ENCODE measurements at regions not wholly inside any gene's neighbourhood (a gene's known extent, or its start where the extent isn't known, plus 50 kb on each side); places are given as distances from the start of the nearest gene placed in this dataset.

DNA sequence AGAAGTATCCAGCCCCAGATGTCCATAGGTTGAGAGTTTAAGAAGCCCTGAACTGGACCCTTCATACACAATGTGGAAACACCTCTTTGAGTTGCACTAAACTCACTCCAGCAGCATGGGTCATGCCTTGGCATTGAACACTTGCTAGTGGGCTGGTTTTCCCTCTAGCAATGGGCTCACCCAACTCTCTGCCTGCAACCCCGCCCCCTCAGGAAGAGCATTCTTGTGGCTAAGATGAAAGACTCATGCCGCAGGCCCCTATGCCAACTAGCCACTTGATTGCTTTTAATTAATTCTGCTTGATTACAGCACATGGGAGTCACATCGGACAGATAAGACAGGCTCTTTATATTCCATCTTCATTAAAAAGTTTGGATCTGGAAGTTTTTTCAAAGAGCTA, 136.5 kb upstream of the GJB5 start:
- TF ChIP-seq POLR2A (IDR thresholded peaks at IDR 0.05), result no peak
- TF ChIP-seq, protein P1, sequence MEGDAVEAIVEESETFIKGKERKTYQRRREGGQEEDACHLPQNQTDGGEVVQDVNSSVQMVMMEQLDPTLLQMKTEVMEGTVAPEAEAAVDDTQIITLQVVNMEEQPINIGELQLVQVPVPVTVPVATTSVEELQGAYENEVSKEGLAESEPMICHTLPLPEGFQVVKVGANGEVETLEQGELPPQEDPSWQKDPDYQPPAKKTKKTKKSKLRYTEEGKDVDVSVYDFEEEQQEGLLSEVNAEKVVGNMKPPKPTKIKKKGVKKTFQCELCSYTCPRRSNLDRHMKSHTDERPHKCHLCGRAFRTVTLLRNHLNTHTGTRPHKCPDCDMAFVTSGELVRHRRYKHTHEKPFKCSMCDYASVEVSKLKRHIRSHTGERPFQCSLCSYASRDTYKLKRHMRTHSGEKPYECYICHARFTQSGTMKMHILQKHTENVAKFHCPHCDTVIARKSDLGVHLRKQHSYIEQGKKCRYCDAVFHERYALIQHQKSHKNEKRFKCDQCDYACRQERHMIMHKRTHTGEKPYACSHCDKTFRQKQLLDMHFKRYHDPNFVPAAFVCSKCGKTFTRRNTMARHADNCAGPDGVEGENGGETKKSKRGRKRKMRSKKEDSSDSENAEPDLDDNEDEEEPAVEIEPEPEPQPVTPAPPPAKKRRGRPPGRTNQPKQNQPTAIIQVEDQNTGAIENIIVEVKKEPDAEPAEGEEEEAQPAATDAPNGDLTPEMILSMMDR (IDR thresholded peaks at IDR 0.05), result no peak
- H3K4me3 ChIP-seq, result no peak overlapping the region
- H3K27me3 ChIP-seq, result peaks cover 7% of the 10 kb centered on the region
- no peak for DNase-seq
- H3K4me1 ChIP-seq (replicated peaks in 1 of 2), result no peaks in the 10 kb centered on the region
- H3K27ac ChIP-seq, result no peak overlapping the region
- no peaks in the 10 kb centered on the region for H3K9me3 ChIP-seq (replicated peaks in 1 of 3)
- H3K36me3 ChIP-seq (replicated peaks in 1 of 2), result no peaks in the 10 kb centered on the region
- WGBS, 4 donors, result 60 to 67% (median 65%) methylated on average over 3 of the region's 3 CpGs
- intact Hi-C loops (cut with DNase I), result no loop called here

DNA sequence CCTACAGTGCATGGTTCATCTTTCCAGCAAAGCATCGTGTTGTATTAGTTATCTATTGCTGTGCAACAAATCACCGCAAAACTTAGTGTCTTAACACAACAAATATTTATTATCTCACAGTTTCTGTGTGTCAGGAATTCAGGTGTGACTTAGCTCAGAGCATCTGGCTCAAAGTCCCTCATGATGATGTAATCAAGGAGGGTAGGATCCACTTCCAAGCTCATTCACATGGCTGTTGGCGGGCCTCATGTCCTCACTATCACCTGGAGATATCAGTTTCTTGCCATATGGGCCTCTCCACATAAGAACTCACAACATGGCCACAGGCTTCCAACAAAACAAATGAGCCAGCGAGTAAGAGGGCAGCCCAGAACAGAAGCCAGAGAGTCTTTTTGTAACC, 135.6 kb upstream of the GJB5 start:
- TF ChIP-seq, protein P1 (IDR thresholded peaks at IDR 0.05), result no peak
- no peak for TF ChIP-seq POLR2A (IDR thresholded peaks at IDR 0.05)
- peaks cover 7% of the 10 kb centered on the region for H3K27me3 ChIP-seq
- no peak overlapping the region for H3K4me3 ChIP-seq
- DNase-seq, result no peak
- no peaks in the 10 kb centered on the region for H3K4me1 ChIP-seq (replicated peaks in 1 of 2)
- intact Hi-C loops (cut with DNase I), result no loop called here
- H3K9me3 ChIP-seq (replicated peaks in 1 of 3), result no peaks in the 10 kb centered on the region
- no peaks in the 10 kb centered on the region for H3K36me3 ChIP-seq (replicated peaks in 1 of 2)
- 79 to 84% (median 80%) methylated on average over 4 of the region's 4 CpGs for WGBS, 4 donors
- H3K27ac ChIP-seq, result no peak overlapping the region

DNA sequence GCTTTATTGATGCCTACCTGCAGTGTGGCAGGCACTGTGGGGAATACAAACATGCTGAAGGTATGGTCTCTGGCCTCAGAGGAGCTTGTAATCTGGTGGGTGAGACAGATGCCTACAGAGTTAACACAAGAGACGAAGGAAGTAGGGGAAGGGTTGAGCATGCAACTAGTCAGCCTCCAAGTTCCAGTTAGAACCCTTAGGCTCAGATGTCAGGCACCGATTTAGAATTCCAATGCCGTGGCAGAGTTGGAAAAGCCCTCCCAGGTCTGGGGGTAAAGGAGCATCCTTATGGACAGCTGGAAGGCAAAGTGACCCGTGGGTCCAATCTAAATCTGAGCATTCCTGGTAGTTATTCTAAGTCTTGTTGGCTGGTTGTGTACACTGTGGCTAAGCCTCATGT, 132.9 kb upstream of the GJB5 start:
- no peak for DNase-seq
- Histone ChIP-seq H3K4me1 (replicated peaks in 1 of 2) (no peaks in the 10 kb centered on the region), H3K4me3 (no peak overlapping the region), H3K36me3 (replicated peaks in 1 of 2) (no peaks in the 10 kb centered on the region), H3K27me3 (peaks cover 7% of the 10 kb centered on the region), H3K9me3 (replicated peaks in 1 of 3) (no peaks in the 10 kb centered on the region), H3K27ac (no peak overlapping the region)
- 72 to 83% (median 80%) methylated on average over 4 of the region's 4 CpGs for WGBS, 4 donors
- TF ChIP-seq, protein P1 (IDR thresholded peaks at IDR 0.05), result no peak
- TF ChIP-seq POLR2A (IDR thresholded peaks at IDR 0.05), result no peak
- intact Hi-C loops (cut with DNase I), result no loop called here

DNA sequence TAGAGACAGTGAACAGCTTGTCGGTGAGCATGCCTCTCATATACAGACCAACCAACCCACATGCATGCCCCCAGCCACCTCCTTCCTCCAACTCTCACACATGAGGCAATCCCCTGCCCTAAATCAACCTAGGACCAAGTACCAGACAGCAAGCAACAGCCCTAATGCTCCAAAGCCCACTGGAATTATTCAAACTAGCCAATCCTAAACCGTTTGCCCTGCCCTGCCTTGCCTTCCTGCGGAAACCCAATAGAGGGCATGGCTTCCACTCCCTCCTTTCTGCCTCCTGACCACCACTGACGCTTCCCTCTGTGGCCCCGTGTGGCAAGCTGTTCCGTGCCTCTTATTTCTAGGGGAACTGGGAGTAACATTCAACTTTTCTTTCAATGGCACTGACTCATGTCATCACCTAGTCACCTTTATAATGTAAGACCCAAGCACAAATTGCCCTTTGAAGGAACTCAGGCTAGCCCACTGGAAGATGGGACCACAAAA, 129.3 kb upstream of the GJB5 start:
- DNase-seq, result no peak
- Histone ChIP-seq H3K9me3 (replicated peaks in 1 of 3) (no peaks in the 10 kb centered on the region), H3K36me3 (replicated peaks in 1 of 2) (no peaks in the 10 kb centered on the region), H3K4me3 (no peak overlapping the region), H3K27ac (no peak overlapping the region), H3K4me1 (replicated peaks in 1 of 2) (no peaks in the 10 kb centered on the region), H3K27me3 (no peaks in the 10 kb centered on the region)
- 64 to 75% (median 67%) methylated on average over 6 of the region's 6 CpGs for WGBS, 4 donors
- no peak for TF ChIP-seq POLR2A (IDR thresholded peaks at IDR 0.05)
- TF ChIP-seq, protein P1 (IDR thresholded peaks at IDR 0.05), result no peak
- intact Hi-C loops (cut with DNase I), result no loop called here

All from adrenal gland (tissue), 9 donors.